ENCODE measurements at regions not wholly inside any gene's neighbourhood (a gene's known extent, or its start where the extent isn't known, plus 50 kb on each side); places are given as distances from the start of the nearest gene placed in this dataset.

DNA sequence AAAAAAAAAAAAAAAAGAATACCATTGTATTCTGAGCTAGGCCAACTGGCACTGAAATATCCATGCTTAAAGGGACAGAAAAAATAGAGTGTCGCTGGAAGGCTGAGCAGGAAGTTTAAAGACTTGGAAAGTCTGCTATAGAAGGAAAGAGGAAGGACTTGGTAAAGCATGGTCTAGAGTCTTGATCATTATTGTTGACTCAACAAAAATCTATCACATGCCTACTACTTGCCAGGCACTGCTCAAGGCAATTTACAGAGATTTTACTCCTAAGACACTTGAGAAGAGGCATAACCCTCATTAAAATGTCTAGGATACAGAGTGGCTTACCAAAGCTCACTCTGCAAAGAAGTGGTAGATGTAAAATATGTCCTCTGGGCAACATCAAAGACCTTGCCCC, 324.0 kb upstream of the DAB1 start:
- TF ChIP-seq EZH2 (IDR thresholded peaks at IDR 0.05; ENCODE audit: low read length, unreplicated experiment): no peak
- TF ChIP-seq, protein P1, sequence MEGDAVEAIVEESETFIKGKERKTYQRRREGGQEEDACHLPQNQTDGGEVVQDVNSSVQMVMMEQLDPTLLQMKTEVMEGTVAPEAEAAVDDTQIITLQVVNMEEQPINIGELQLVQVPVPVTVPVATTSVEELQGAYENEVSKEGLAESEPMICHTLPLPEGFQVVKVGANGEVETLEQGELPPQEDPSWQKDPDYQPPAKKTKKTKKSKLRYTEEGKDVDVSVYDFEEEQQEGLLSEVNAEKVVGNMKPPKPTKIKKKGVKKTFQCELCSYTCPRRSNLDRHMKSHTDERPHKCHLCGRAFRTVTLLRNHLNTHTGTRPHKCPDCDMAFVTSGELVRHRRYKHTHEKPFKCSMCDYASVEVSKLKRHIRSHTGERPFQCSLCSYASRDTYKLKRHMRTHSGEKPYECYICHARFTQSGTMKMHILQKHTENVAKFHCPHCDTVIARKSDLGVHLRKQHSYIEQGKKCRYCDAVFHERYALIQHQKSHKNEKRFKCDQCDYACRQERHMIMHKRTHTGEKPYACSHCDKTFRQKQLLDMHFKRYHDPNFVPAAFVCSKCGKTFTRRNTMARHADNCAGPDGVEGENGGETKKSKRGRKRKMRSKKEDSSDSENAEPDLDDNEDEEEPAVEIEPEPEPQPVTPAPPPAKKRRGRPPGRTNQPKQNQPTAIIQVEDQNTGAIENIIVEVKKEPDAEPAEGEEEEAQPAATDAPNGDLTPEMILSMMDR (conservative IDR thresholded peaks at IDR 0.05; ENCODE audit: low read depth, low read length): no peak

All from PC-3 (cell line).